KMS-11 (cell line): ENCODE measurements at regions not wholly inside any gene's neighbourhood (a gene's known extent, or its start where the extent isn't known, plus 50 kb on each side); places are given as distances from the start of the nearest gene placed in this dataset.
"Not testable (repeated sequence)": the region's sequence is repeated elsewhere in the genome, so short reads cannot be mapped to it uniquely, and the experiment has no call there.

Source experiments
- H2AFZ ChIP-seq: fragments of 200-600 bp; sonication (generic); 2 replicates; pipeline ENCODE4 v1.6.1; 2016; ENCODE audit warnings: antibody characterized with exemption, mixed run types, low read depth
- H3K27ac ChIP-seq: fragments of 200-600 bp; sonication (generic); 2 replicates; pipeline ENCODE4 v1.6.1; 2016; ENCODE audit warnings: mild to moderate bottlenecking, mixed run types
- H3K27me3 ChIP-seq: fragments of 200-600 bp; sonication (generic); 2 replicates; pipeline ENCODE4 v1.6.1; 2017; ENCODE audit warnings: mild to moderate bottlenecking, low read depth, mixed run types, moderate library complexity; ENCODE audit not compliant: insufficient read depth
- H3K36me3 ChIP-seq: fragments of 200-600 bp; sonication (generic); 2 replicates; pipeline ENCODE4 v1.6.1; 2017; ENCODE audit warnings: mild to moderate bottlenecking, mixed run types; ENCODE audit not compliant: insufficient read depth
- H3K4me1 ChIP-seq: fragments of 200-600 bp; sonication (generic); 2 replicates; pipeline ENCODE4 v1.6.1; 2016; ENCODE audit warnings: mild to moderate bottlenecking, low read depth, mixed run types; ENCODE audit not compliant: poor library complexity, severe bottlenecking
- H3K4me2 ChIP-seq: fragments of 200-600 bp; sonication (generic); 2 replicates; pipeline ENCODE4 v1.7.0; 2016; ENCODE audit warnings: mild to moderate bottlenecking, mixed run types
- H3K4me3 ChIP-seq: fragments of 200-600 bp; sonication (generic); IDR thresholded peaks from 2 replicates; pipeline ENCODE4 v1.6.1; 2017; ENCODE audit warnings: low read depth, low read length, mixed read lengths; ENCODE audit not compliant: insufficient read depth
- H3K79me2 ChIP-seq: fragments of 200-600 bp; sonication (generic); 2 replicates; pipeline ENCODE4 v1.6.1; 2016; ENCODE audit warnings: low read depth, mixed run types; ENCODE audit not compliant: insufficient read depth
- H3K9ac ChIP-seq: fragments of 200-600 bp; sonication (generic); 2 replicates; pipeline ENCODE4 v1.6.1; 2016; ENCODE audit warnings: mild to moderate bottlenecking, mixed run types
- H4K20me1 ChIP-seq: fragments of 200-600 bp; sonication (generic); 2 replicates; pipeline ENCODE4 v1.6.1; 2016; ENCODE audit warnings: mild to moderate bottlenecking, mixed run types; ENCODE audit not compliant: insufficient read depth
- CTCF ChIP-seq: fragments of 200-600 bp; sonication (generic); conservative IDR thresholded peaks from 2 replicates; pipeline ENCODE4 v1.6.1; 2017; ENCODE audit warnings: low read depth, mild to moderate bottlenecking, antibody characterized with exemption, low read length, moderate library complexity, mixed read lengths

- H3K4me1 ChIP-seq = peaks cover 9% of the 10 kb centered on the region
- no peaks in the 10 kb centered on the region for H4K20me1 ChIP-seq
- no peaks in the 10 kb centered on the region for H3K79me2 ChIP-seq
- H3K4me2 ChIP-seq = 0 out of 2 replicates have a peak overlapping the region, but pooled peaks have one; percentile 4
- TF ChIP-seq CTCF = no peak
- peak overlapping the region; percentile 10; the same call in 1 of the 2 replicates for H2AFZ ChIP-seq
- no peaks in the 10 kb centered on the region for H3K27me3 ChIP-seq
- no peak overlapping the region for H3K9ac ChIP-seq
- no peak overlapping the region for H3K27ac ChIP-seq
- no peaks in the 10 kb centered on the region for H3K36me3 ChIP-seq
- H3K4me3 ChIP-seq = no peak overlapping the region
These were observed 2036.1 kb upstream of the LRRTM1 start for GRCh38 chr2:82340578-82341053.

- H3K79me2 ChIP-seq = no peaks in the 10 kb centered on the region
These were observed 2035.3 kb upstream of the LRRTM1 start for GRCh38 chr2:82339805-82340204.

GRCh38 chr2:82333697-82334096, 2029.1 kb upstream of the LRRTM1 start:
- Histone ChIP-seq H3K79me2 (no peaks in the 10 kb centered on the region), H3K4me2 (no peak overlapping the region), H3K4me3 (no peak overlapping the region), H3K4me1 (no peaks in the 10 kb centered on the region), H3K27me3 (no peaks in the 10 kb centered on the region), H4K20me1 (no peaks in the 10 kb centered on the region), H3K36me3 (no peaks in the 10 kb centered on the region), H3K27ac (no peak overlapping the region), H2AFZ (no peak overlapping the region), H3K9ac (no peak overlapping the region)
- no peak for TF ChIP-seq CTCF

More at GRCh38 chr2:82339805-82340204, 2035.3 kb upstream of the LRRTM1 start:
- no peaks in the 10 kb centered on the region for H4K20me1 ChIP-seq
- no peaks in the 10 kb centered on the region for H3K36me3 ChIP-seq
- H3K4me2 ChIP-seq = no peak overlapping the region
- H3K9ac ChIP-seq = no peak overlapping the region
- no peak overlapping the region for H3K4me3 ChIP-seq
- H3K27ac ChIP-seq = no peak overlapping the region
- TF ChIP-seq CTCF = no peak
- H2AFZ ChIP-seq = no peak overlapping the region
- H3K4me1 ChIP-seq = peaks cover 9% of the 10 kb centered on the region
- no peaks in the 10 kb centered on the region for H3K27me3 ChIP-seq

- H3K79me2 ChIP-seq = no peaks in the 10 kb centered on the region
- no peak overlapping the region for H3K4me2 ChIP-seq
- no peak overlapping the region for H3K27ac ChIP-seq
- no peak overlapping the region for H2AFZ ChIP-seq
- no peak overlapping the region for H3K9ac ChIP-seq
- no peaks in the 10 kb centered on the region for H4K20me1 ChIP-seq
- H3K36me3 ChIP-seq = no peaks in the 10 kb centered on the region
- no peak overlapping the region for H3K4me3 ChIP-seq
- no peaks in the 10 kb centered on the region for H3K27me3 ChIP-seq
- H3K4me1 ChIP-seq = no peaks in the 10 kb centered on the region
- TF ChIP-seq CTCF = no peak
These were observed 2025.6 kb upstream of the LRRTM1 start for GRCh38 chr2:82330155-82330554.

- not testable (repeated sequence) for H3K27me3 ChIP-seq, H3K79me2 ChIP-seq, H3K9ac ChIP-seq, H3K4me2 ChIP-seq, H4K20me1 ChIP-seq, H3K36me3 ChIP-seq, H2AFZ ChIP-seq, H3K4me3 ChIP-seq, H3K4me1 ChIP-seq, H3K27ac ChIP-seq
These were observed 2021.7 kb upstream of the LRRTM1 start for GRCh38 chr2:82326180-82326767.
